Dedifferentiated amniotic fluid mesenchymal stem cell (primary cell): ENCODE measurements at regions not wholly inside any gene's neighbourhood (a gene's known extent, or its start where the extent isn't known, plus 50 kb on each side); places are given as distances from the start of the nearest gene placed in this dataset.
"Not testable (repeated sequence)": the region's sequence is repeated elsewhere in the genome, so short reads cannot be mapped to it uniquely, and the experiment has no call there.

Source experiments
- DNase-seq: peaks from one replicate; pipeline ENCODE4 v3.0.0-alpha.2; 2016; ENCODE audit errors: extremely low spot score

DNA sequence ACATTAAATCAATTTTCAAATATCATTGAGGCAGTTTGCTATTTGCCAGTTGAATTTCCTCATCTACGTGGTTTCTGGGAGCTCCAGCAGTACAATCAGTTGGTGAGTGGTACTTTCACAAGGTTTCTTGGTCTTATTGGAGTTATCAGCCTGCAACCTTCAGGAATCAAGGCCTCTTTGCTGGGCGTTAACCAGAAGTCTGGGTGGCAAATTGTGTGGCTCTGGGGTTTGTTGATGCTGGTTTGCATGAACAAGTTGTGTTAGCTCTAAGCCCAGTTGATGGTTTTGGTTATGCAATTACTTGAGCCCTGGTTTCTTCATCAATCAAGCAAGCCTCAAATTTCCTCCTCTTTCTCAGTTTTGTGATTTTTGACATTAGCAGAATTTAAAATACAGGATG is 152.9 kb upstream of the ANKRD55 start:
- DNase-seq: no peak

DNA sequence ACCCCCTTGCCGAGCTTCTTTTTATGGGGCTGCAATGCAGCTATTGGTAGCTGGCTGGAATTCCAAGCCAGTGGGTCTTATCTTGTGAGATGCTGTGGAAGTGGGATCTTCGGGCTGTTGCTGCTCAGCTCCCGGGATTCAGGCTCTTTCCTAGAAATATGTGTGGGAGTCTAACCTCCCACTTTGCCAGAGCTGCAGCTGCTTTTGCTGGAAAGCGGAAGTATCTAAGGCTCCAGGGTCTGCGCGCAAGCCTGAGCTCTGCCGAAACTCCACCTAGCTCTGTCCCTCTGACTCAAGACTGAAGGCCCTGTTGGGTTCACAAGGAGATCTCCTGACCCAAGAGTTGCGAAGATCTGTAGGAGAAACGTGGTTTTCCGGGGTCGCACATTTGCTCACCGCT is 151.1 kb upstream of the ANKRD55 start:
- no peak for DNase-seq

DNA sequence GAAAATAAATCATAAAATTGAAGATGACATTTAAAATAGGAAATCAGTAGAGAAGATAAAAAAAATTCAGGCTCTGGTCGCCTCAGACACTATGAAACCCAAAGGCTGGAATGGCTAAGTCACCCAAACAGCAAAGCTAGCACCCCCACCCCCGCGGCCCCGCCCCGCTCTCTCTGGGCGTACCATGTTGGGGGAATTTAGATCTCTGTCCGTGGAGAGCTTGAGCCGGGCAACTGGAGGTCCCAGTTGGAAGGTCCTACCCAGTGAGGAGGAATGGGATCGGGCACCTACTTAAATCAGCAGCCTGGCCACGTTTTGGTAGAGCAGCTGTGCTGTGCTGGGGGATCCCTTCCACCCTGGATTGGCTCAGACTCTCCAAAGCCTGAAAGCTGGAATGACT is 150.6 kb upstream of the ANKRD55 start:
- DNase-seq: no peak

DNA sequence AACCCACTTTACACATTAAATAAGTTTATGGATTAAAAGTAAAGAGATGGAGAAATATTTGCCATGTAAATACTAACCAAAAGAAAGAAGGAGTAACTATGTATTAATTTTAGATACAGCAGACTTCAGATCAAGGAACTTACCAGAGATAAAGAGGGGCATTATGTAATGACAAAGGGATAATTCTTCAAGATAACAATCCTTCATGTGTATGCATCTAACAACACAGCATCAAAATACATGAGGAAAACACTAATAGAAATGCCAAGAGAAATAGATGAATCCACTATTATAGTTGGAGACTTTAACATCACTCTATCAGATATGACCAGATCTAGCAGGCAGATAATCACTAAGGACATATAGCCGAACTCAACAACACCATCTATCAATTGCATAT is 149.8 kb upstream of the ANKRD55 start:
- no peak for DNase-seq

DNA sequence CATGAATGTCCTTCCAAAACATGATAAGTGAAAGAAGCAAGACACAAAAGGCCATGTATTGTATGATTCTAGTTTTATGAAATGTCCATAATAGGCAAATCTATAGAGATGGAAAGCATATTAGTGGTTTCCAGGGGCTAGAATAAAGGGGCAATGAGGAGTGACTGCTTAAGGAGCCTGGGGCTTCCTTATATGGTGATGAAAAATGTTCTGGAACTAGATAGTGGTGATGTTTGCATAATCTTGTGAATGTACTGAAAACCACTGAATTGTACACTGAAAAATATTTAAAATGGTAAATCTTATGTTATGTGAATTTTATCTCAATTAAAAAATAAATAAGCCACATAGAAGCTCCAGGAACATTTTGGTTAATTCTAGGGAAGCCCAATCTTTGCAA is 144.4 kb upstream of the ANKRD55 start:
- no peak for DNase-seq

DNA sequence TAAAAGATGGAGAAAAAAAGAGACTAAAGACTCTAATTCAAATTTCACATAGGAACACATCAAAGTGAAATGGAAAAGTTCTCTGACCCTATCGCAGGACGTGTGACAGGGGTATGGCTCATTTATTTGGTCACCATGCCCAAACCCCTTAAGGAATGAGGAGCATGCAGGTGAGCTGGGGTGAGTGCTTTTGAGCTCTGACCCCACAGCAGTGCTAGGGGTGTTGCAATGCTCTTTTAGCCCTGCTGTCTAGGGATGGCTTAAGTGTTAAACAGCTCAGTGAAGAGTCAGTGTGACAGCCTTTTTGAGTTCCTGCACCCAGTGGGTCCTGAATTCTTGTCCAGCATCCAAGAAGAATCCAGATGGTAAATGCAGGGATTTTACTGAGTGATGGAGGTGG is 143.0 kb upstream of the ANKRD55 start:
- no peak for DNase-seq

DNA sequence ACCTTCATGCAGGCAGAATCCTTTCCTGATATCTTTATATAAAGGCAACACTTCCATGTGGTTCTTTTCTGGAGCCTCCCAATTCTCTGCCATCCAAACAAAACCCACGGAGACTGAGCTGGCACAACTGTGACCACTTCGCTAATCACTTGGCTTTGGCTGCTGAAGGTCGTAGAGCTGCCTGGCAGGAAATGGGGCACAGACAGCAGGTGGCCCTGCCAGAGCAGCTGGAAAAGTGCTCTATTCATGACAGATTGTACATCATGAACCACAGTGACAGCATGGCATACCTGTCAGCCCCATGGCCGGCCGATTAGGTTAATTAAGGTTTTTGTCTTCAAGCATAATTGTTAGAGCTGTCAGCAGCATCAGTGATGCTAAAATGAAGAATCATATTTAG is 141.9 kb upstream of the ANKRD55 start:
- DNase-seq: no peak

DNA sequence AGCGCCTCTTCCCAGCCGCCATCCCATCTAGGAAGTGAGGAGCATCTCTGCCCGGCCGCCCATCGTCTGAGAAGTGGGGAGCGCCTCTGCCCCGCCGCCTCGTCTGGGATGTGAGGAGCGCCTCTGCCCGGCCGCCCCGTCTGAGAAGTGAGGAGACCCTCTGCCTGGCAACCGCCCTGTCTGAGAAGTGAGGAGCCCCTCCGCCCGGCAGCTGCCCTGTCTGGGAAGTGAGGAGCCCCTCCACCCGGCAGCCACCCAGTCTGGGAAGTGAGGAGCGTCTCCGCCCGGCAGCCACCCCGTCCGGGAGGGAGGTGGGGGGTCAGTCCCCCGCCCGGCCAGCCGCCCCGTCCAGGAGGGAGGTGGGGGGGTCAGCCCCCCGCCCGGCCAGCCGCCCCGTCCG is 139.4 kb upstream of the ANKRD55 start:
- DNase-seq: not testable (repeated sequence)

DNA sequence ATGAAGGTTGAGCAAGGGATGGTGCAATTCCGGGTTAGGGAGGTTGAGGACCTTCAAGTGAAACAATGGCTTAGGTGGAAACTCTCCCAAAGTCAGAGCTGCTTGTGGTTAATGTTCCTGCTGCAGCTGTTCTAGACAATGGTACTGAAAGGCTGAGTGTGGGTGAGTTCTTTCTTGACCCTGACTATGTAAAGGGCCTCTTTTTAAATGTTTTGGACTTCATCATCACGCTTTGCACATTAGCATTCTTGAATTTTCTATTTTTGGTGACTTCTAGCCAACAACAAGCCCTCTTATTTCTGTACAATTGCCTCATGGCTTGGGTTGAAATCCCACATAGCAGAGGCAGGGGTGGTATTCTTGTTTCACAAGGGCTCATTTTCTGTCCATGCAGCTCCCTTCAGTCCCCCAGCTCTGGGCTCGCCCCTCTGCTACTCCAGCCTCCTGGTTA is 136.3 kb upstream of the ANKRD55 start:
- DNase-seq: no peak

DNA sequence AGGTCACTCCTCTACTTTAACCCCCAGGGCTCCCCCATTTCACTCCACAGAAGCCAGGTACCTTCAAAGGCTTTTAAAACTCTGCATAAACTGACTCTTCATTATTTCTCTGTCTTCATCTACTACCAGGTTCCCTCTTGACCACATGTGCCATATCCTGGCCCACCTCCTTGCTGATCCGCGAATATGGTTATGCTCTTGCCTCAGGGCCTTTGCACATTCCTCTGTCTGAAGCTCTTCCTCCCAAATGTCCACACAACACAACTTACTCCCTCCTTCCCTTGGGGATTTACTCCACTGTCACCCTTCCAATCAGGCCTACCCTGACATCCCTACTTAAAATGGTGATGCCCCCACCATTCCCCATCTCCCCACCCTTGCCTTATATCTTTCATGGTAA is 134.6 kb upstream of the ANKRD55 start:
- DNase-seq: no peak

DNA sequence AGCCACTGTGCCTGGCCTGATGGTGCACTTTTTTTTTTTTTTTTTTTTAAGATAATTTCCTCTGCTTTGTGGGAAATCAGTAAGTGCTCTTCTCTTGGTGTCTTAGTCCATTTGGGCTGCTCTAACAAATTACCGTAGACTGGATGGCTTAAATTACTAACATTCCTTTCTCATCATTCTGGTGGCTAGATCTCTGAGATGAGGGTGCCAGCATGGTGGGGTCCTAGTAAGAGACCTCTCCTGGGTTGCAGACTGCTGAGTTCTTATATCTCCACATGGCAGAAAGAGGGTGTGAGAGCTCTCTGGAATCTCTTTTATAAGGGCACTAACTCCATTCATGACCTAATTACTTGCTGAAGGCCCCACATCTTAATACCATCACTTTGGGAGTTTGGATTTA is 133.9 kb upstream of the ANKRD55 start:
- DNase-seq: no peak

DNA sequence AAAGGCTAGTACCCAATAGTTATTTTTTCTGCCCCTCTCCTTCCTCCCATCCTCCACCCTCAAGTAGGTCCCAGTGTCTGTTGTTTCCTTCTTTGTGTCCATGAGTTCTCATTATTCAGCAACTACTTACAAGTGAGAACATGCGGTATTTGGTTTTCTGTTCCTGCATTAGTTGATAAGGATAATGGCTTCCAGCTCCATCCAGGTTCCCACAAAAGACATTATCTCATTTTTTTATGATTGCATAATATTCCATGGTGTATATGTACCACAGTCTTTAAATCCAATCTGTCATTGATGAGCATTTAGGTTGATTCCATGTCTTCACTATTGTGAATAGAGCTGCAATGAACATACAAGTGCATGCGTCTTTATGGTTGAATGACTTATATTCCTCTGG is 128.3 kb upstream of the ANKRD55 start:
- DNase-seq: no peak

DNA sequence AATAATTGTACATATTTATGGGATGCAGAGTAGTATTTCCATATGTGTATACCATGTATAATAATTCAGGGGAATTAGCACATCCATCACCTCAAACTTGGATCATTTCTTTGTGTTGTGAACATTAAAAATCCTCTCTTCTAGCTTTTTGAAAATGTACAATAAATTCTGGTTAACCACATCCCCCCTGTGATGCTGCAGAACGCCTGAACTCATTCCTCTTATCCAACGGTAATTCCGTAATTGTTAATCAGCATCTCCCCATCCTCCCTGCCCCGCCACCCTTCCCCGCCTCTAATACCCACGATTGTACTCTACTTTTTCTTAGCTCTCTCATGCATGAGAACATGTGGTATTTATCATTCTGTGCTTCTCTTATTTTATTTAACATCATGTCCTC is 127.7 kb upstream of the ANKRD55 start:
- DNase-seq: no peak

DNA sequence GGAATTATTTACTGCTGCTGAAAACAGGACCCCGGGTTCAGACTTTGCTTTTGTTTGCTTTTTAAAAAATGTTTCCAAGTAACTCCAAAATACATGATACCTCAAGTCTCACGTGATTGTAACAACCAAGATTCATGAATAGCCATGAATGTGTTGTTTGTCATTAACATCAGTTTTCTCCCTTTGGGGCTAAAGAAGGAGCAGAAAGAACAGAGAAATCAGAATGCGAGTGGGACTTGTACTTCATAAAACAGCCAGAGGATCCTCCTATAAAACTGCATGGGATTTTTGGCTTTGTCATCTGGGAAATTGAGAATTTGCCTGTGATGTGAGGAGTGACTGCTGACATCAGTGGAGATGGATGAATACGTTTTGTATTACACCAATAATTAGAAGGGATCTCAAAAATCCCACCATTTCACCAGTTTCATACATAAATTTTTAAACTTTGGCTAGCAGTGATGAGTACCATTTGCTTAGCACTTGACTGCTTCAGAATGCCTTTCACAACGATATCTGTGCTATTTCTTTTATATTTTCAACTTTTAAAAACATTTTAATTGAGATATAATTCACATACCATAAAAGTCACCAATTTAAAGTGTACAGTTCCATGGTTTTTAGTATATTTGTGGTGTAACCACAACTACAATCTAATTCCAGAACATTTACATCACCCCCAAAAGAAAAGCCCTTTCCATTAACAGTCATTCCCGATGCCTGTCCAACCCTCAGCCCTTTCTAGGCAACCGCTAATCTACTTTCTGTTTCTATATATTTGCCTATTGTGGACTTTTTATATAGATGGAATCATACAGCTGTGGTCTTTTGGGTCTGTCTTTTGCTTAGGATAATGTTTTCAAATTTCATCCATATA is 126.9 kb upstream of the ANKRD55 start:
- no peak for DNase-seq

DNA sequence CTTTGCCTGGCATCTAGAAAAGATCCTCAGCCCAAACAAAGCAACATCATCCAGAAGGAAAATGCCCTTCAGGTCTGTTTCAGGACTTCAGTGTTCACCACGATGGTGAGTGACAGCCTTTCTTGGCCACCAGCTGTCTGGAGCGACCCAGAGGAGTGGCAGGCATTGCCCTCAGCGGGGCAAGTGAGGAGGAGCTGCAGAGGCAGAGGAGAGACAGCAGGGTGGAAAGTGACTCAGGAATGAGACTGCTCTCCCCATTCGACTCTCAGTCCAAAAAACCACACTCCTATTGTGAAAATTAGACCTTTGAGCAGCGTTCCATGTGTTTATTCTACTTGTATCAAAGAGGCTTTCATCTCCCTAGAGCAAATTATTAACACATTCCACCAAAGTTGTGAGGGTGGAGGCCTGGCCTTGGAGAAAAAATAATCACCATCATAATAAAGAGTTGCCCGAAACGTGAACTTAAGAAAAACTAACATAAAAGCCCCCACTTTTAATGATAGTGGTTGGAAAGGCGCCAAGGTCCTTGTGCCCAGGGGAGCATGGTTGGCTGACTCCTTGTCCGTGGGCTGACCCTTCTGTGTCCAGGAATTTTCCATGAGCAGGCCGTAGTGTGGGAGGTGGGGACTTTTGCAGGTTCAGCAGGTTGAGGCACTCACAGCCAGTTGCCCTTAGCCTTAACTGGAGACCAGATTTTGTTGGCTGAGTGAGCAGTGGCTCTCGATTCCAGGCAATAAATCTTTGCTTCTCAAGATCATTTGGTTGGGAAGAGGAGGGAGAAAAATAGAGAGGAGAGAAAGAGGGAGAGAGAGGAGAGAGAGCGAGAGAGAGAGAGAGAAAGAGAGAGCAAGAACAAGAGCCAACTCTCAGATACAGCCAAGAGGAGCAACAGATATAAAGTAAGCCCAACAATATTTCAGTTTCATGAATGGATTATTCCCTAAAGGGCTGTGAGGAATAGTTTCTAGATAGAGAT is 125.9 kb upstream of the ANKRD55 start:
- no peak for DNase-seq

DNA sequence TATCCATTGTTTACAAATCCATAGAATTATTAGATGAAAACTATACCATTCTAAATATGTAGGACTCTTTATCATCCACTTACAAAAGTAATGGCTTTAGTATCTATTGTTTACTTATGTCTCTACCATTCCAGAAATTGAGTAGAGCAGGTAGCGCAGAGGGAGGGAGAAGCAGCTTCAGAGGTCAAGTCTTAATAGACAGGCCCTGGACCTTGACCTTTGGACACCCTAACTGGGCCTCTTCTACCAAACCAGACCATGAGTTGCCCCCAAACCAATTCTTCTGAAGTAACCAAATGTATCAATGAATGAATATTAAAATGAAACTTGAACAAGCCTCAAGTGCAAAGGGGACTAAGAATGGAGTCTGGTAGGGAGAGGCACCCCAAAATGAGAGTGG is 124.9 kb upstream of the ANKRD55 start:
- no peak for DNase-seq

DNA sequence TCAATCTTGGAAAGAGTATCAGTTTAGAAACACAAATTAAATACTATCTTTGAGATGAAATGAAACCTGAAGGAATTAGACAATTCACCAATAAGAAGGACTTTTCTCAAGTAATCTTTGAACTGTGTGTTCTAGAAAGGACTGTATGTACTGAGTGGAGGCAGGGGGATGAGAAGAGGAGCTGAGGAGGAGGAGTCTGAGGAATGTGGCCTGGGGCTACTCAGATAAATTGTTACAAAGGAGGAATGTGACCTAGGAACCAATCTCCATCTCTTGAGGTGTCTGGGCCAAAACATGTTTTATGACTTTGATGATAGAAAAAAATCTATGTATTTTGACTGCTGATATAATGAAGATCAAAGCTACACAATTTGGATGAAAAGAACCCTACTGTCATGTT is 124.3 kb upstream of the ANKRD55 start:
- DNase-seq: no peak

DNA sequence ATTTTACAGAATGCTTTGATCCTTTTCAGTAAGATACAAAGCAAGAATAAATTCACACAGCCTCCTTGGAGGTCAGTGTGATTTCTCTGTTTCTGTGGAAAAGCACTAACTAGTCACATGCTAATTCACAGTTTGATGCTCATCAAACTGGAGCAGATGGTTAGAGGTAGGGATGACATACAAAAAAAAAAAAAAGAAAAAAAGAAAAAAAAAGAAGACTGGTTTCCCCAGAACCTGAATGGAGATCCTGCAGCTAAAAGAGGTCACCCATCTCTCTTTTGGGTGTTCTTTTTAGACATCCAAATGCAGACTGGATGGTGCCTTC is 123.7 kb upstream of the ANKRD55 start:
- no peak for DNase-seq

DNA sequence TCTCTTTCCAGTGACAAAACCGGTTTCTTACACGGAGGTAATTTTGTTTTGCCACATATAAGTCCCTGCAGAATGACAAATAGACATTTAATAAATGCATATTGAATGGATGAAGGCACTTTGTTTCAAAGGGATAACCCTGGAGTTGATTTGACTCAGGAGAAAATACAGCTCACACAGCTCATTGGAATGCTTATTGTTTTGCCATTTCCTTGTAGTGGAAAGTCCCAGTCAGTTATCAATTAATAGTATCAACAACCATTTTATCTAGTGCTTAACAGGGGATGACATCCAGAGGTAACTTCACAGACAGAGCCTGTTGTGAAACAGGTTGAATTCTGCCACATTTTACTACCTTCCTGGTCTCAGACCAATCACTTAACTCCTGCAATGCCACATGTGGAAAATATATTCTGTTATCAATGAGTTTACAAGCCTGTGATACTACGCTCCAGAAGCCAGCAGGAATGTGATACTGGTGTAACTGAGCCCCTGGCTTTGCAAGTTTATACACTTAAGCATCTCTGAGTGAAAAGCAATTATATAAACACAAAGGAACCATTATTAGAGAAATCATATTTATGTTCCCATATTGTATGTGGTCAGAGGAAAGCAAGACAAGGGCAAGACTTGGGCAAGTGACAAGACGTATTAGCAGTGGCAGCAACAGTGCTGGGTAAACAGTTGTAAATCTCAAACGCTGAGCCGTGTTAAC is 123.1 kb upstream of the ANKRD55 start:
- no peak for DNase-seq

DNA sequence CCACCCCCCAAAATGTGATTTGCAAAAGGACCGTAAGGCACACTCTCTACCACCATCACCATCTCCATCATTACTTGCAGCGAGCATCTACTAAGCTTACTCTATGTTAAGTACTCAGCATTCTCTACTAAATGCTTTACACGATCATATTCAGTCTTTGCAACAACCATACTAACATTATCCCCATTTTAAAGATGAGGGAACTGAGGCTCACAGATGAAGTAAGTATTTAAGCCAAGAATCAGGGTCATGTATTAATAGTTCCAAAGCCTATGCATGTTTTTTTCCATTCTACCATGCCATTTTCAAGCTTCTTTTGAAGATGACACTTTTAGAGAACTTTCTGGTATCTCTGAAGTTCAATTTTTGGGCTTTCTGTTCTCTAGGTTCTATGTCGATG is 121.7 kb upstream of the ANKRD55 start:
- DNase-seq: no peak

DNA sequence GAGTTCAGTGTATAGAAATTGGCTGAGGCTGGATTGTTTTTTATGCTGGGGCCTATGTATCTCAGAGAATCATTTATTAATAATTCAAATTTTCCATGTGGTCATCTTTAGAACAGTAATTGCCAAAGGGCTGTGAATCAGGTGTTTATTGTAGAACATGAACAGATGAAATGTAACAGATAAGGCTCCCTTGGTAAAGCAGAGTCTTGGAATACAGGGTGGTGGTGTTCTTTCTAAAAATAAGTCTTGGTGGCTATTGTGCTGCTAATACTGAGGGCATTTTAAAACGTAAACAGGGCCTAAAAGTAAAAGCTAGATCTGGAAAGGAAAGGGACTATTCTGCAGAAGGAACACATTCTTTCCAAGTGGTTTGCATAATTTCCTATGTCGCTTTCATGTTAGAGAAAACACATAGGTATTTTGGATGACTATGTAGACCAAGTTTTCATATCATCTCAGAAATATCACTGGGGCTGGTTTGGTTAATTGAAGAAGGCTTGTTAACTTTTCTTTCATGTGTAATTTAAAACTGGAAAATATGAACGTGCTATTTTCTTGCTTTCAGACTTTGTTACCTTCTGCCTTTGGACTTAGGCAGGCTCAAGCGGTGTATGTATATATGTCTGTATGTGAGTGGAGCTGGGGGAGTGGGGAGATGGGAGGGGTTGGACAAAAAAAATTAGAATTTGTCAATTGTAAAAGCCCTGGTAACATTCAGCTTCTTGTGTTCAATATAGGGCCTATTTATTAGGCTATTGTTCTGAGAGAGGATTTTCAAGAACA is 119.9 kb upstream of the ANKRD55 start:
- DNase-seq: no peak
